ENCODE measurements at regions not wholly inside any gene's neighbourhood (a gene's known extent, or its start where the extent isn't known, plus 50 kb on each side); places are given as distances from the start of the nearest gene placed in this dataset.

DNA sequence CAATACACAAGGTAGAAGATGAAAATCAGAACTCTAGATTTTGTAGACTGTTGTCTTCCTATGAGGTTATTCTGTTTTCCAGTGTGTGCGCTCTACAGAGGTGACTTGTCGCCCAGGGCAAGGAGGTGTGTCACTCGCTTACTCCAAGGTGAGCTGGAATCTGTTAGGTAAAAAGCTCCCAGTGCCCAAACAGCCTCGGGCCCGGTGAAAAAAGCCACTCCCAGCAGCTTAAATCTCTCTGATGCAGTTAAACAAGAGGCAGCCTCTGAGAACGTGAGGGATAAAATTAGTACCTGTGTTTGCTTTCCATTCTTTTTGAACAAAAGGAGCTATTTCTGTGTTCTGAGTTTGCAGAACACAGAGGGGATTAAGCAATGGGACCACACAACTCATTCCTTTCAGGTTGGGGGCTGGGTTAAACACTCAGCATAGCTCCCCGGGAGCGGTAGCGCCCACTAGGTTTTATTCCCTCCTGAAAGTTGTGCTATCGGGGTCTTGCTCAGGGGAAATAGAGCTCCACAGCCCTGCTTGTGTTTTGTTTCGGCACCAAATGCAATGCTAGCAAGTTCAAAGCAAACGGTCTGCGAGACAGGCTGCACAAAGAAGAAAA, 181.2 kb downstream of the FOXA2 start (continued):
- TF ChIP-seq, protein P1, sequence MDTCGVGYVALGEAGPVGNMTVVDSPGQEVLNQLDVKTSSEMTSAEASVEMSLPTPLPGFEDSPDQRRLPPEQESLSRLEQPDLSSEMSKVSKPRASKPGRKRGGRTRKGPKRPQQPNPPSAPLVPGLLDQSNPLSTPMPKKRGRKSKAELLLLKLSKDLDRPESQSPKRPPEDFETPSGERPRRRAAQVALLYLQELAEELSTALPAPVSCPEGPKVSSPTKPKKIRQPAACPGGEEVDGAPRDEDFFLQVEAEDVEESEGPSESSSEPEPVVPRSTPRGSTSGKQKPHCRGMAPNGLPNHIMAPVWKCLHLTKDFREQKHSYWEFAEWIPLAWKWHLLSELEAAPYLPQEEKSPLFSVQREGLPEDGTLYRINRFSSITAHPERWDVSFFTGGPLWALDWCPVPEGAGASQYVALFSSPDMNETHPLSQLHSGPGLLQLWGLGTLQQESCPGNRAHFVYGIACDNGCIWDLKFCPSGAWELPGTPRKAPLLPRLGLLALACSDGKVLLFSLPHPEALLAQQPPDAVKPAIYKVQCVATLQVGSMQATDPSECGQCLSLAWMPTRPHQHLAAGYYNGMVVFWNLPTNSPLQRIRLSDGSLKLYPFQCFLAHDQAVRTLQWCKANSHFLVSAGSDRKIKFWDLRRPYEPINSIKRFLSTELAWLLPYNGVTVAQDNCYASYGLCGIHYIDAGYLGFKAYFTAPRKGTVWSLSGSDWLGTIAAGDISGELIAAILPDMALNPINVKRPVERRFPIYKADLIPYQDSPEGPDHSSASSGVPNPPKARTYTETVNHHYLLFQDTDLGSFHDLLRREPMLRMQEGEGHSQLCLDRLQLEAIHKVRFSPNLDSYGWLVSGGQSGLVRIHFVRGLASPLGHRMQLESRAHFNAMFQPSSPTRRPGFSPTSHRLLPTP (IDR thresholded peaks at IDR 0.05; ENCODE audit: borderline replicate concordance, extremely low read depth, insufficient read length), result no peak
- TF ChIP-seq, protein P2, sequence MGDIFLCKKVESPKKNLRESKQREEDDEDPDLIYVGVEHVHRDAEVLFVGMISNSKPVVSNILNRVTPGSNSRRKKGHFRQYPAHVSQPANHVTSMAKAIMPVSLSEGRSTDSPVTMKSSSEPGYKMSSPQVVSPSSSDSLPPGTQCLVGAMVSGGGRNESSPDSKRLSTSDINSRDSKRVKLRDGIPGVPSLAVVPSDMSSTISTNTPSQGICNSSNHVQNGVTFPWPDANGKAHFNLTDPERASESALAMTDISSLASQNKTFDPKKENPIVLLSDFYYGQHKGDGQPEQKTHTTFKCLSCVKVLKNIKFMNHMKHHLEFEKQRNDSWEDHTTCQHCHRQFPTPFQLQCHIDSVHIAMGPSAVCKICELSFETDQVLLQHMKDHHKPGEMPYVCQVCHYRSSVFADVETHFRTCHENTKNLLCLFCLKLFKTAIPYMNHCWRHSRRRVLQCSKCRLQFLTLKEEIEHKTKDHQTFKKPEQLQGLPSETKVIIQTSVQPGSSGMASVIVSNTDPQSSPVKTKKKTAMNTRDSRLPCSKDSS (IDR thresholded peaks at IDR 0.05; ENCODE audit: low read depth, partially characterized antibody), result no peak
- TF ChIP-seq TBL1XR1 (IDR thresholded peaks at IDR 0.05; ENCODE audit: low read length in 2 of 2), result peak in 1 of 2 experiments; percentile 44; a peak in 1 of 4 replicates
- TF ChIP-seq, protein P3, sequence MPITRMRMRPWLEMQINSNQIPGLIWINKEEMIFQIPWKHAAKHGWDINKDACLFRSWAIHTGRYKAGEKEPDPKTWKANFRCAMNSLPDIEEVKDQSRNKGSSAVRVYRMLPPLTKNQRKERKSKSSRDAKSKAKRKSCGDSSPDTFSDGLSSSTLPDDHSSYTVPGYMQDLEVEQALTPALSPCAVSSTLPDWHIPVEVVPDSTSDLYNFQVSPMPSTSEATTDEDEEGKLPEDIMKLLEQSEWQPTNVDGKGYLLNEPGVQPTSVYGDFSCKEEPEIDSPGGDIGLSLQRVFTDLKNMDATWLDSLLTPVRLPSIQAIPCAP (CRISPR knock-in tag; IDR thresholded peaks at IDR 0.05; ENCODE audit: borderline replicate concordance), result no peak
- 0 out of 2 replicates have a peak, but pooled peaks have one; percentile 17 for TF ChIP-seq NFRKB (IDR thresholded peaks at IDR 0.05; ENCODE audit: low read depth)
- TF ChIP-seq MAFK (IDR thresholded peaks at IDR 0.05; ENCODE audit: low read length), result no peak
- TF ChIP-seq ZNF354B (CRISPR knock-in tag; IDR thresholded peaks at IDR 0.05), result no peak
- TF ChIP-seq TBP (optimal IDR thresholded peaks at IDR 0.05; ENCODE audit: low read depth, low read length), result peak; percentile 25
- no peak for TF ChIP-seq ZNF507 (tag; conservative IDR thresholded peaks at IDR 0.05)
- no peak for TF ChIP-seq ZNF696 (CRISPR knock-in tag; conservative IDR thresholded peaks at IDR 0.05)
- TF ChIP-seq MAFF (IDR thresholded peaks at IDR 0.05; ENCODE audit: low read length), result no peak
- TF ChIP-seq ZKSCAN1 (IDR thresholded peaks at IDR 0.05; ENCODE audit: low read depth, low read length), result no peak
- TF ChIP-seq ILF3 (IDR thresholded peaks at IDR 0.05; ENCODE audit: borderline replicate concordance), result no peak
- TF ChIP-seq KLF6 (CRISPR knock-in tag; IDR thresholded peaks at IDR 0.05; ENCODE audit: borderline replicate concordance), result no peak
- no peak for TF ChIP-seq NFIC (IDR thresholded peaks at IDR 0.05)
- no peak for TF ChIP-seq BCOR (IDR thresholded peaks at IDR 0.05)
- no peak for TF ChIP-seq ETS2 (tag; IDR thresholded peaks at IDR 0.05; ENCODE audit: borderline replicate concordance, poor library complexity, severe bottlenecking)
- TF ChIP-seq HDAC3 (IDR thresholded peaks at IDR 0.05; ENCODE audit: borderline replicate concordance, partially characterized antibody), result no peak
- TF ChIP-seq ZNF124 (CRISPR knock-in tag; IDR thresholded peaks at IDR 0.05), result no peak
- no peak for TF ChIP-seq DIDO1 (tag; IDR thresholded peaks at IDR 0.05; ENCODE audit: low read depth)
- no peak for TF ChIP-seq LARP7 (IDR thresholded peaks at IDR 0.05)
- no peak for TF ChIP-seq ZEB2 (IDR thresholded peaks at IDR 0.05)
- peak; percentile 20 for TF ChIP-seq RBBP5 (IDR thresholded peaks at IDR 0.05; ENCODE audit: borderline replicate concordance, insufficient read depth, low read length, poor library complexity, severe bottlenecking)
- TF ChIP-seq, protein P4, sequence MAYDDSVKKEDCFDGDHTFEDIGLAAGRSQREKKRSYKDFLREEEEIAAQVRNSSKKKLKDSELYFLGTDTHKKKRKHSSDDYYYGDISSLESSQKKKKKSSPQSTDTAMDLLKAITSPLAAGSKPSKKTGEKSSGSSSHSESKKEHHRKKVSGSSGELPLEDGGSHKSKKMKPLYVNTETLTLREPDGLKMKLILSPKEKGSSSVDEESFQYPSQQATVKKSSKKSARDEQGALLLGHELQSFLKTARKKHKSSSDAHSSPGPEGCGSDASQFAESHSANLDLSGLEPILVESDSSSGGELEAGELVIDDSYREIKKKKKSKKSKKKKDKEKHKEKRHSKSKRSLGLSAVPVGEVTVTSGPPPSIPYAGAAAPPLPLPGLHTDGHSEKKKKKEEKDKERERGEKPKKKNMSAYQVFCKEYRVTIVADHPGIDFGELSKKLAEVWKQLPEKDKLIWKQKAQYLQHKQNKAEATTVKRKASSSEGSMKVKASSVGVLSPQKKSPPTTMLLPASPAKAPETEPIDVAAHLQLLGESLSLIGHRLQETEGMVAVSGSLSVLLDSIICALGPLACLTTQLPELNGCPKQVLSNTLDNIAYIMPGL (CRISPR knock-in tag; IDR thresholded peaks at IDR 0.05), result no peak

Measured in K562 (cell line).